ENCODE measurements at regions not wholly inside any gene's neighbourhood (a gene's known extent, or its start where the extent isn't known, plus 50 kb on each side); places are given as distances from the start of the nearest gene placed in this dataset.

DNA sequence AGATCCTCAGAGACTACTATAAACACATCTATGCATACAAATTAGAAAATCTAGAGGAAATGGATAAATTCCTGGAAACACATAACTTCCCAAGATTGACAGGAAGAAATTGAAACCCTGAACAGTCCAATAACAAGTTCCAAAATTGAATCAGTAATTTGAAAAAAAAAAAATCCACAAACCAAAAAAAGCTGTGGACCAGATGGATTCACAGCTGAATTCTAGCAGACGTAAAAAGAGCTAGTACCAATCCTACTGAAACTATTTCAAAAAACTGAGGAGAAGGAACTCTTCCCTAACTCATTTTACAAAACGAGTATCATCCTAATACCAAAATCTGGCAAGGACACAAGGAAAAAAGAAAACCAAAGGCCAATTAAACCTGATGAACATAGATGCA is 77.0 kb upstream of the FXR1 start (continued):
- TF ChIP-seq, protein P1, sequence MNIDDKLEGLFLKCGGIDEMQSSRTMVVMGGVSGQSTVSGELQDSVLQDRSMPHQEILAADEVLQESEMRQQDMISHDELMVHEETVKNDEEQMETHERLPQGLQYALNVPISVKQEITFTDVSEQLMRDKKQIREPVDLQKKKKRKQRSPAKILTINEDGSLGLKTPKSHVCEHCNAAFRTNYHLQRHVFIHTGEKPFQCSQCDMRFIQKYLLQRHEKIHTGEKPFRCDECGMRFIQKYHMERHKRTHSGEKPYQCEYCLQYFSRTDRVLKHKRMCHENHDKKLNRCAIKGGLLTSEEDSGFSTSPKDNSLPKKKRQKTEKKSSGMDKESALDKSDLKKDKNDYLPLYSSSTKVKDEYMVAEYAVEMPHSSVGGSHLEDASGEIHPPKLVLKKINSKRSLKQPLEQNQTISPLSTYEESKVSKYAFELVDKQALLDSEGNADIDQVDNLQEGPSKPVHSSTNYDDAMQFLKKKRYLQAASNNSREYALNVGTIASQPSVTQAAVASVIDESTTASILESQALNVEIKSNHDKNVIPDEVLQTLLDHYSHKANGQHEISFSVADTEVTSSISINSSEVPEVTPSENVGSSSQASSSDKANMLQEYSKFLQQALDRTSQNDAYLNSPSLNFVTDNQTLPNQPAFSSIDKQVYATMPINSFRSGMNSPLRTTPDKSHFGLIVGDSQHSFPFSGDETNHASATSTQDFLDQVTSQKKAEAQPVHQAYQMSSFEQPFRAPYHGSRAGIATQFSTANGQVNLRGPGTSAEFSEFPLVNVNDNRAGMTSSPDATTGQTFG (tag by site-specific recombination; IDR thresholded peaks at IDR 0.05; ENCODE audit: borderline replicate concordance) = no peak

DNA sequence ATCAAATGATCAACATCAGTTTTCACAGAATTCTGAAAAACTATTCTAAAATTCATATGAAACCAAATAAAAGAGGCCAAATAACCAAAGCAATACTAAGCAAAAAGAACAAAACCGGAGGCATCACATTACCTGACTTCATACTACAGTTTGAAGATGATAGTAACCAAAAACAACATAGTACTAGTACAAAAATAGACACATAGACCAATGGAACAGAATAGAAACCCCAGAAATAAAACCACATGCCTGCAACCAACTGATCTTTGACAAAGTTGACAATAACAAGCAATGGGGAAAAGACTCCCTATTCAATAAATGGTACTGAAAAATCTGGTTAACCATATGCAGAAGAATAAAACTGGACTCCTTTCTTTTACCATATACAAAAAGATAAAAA is 75.7 kb upstream of the FXR1 start:
- no peak for TF ChIP-seq ZNF2 (tag by site-specific recombination; IDR thresholded peaks at IDR 0.05)
- no peak for TF ChIP-seq MZF1 (tag by site-specific recombination; IDR thresholded peaks at IDR 0.05; ENCODE audit: borderline replicate concordance)
- no peak for TF ChIP-seq REPIN1 (tag by site-specific recombination; IDR thresholded peaks at IDR 0.05; ENCODE audit: low read depth)
- TF ChIP-seq ZNF121 (tag by site-specific recombination; IDR thresholded peaks at IDR 0.05) = no peak
- TF ChIP-seq MEIS1 (CRISPR knock-in tag; IDR thresholded peaks at IDR 0.05; ENCODE audit: borderline replicate concordance) = no peak
- TF ChIP-seq, protein P2, sequence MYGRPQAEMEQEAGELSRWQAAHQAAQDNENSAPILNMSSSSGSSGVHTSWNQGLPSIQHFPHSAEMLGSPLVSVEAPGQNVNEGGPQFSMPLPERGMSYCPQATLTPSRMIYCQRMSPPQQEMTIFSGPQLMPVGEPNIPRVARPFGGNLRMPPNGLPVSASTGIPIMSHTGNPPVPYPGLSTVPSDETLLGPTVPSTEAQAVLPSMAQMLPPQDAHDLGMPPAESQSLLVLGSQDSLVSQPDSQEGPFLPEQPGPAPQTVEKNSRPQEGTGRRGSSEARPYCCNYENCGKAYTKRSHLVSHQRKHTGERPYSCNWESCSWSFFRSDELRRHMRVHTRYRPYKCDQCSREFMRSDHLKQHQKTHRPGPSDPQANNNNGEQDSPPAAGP (tag by site-specific recombination; IDR thresholded peaks at IDR 0.05) = no peak
- no peak for TF ChIP-seq ZNF335 (tag by site-specific recombination; conservative IDR thresholded peaks at IDR 0.05)
- TF ChIP-seq ZNF354C (tag by site-specific recombination; IDR thresholded peaks at IDR 0.05; ENCODE audit: borderline replicate concordance, low read depth) = no peak
- no peak for TF ChIP-seq ZNF362 (tag by site-specific recombination; IDR thresholded peaks at IDR 0.05)
- no peak for TF ChIP-seq ZNF169 (tag by site-specific recombination; IDR thresholded peaks at IDR 0.05)
- no peak for TF ChIP-seq ZNF341 (tag by site-specific recombination; IDR thresholded peaks at IDR 0.05; ENCODE audit: low read depth)
- no peak for TF ChIP-seq ZNF404 (tag by site-specific recombination; IDR thresholded peaks at IDR 0.05)
- TF ChIP-seq SCRT2 (tag by site-specific recombination; IDR thresholded peaks at IDR 0.05) = no peak
- no peak for TF ChIP-seq ZNF580 (tag by site-specific recombination; IDR thresholded peaks at IDR 0.05)
- no peak for TF ChIP-seq WT1 (tag by site-specific recombination; IDR thresholded peaks at IDR 0.05)
- TF ChIP-seq ZNF560 (tag by site-specific recombination; IDR thresholded peaks at IDR 0.05; ENCODE audit: borderline replicate concordance) = no peak
- no peak for TF ChIP-seq ZNF138 (tag by site-specific recombination; IDR thresholded peaks at IDR 0.05; ENCODE audit: borderline replicate concordance)
- no peak for TF ChIP-seq ZNF292 (tag by site-specific recombination; IDR thresholded peaks at IDR 0.05; ENCODE audit: borderline replicate concordance, low read depth)
- TF ChIP-seq ZNF280C (tag by site-specific recombination; IDR thresholded peaks at IDR 0.05) = no peak
- TF ChIP-seq ZNF530 (tag by site-specific recombination; IDR thresholded peaks at IDR 0.05; ENCODE audit: low read depth) = no peak
- no peaks in the 10 kb centered on the region for H3K4me1 ChIP-seq (ENCODE audit: control insufficient read depth, insufficient read depth, low read length)
- no peak overlapping the region for H3K27ac ChIP-seq (ENCODE audit: extremely low read depth, low read depth, low read length)
- no peaks in the 10 kb centered on the region for H3K9me3 ChIP-seq (ENCODE audit: control insufficient read depth, insufficient read depth, low read depth, low read length)
- ChIA-PET POLR2A (no interaction called here), CTCF (no interaction called here)
- no peaks in the 10 kb centered on the region for H3K36me3 ChIP-seq (ENCODE audit: control insufficient read depth in 2 of 2, insufficient read depth in 1 of 2, low read length in 2 of 2)
- no peak overlapping the region for H3K4me3 ChIP-seq (ENCODE audit: low read depth, low read length)

All from HEK293 (cell line).